Type B pancreatic cell (in vitro differentiated cells): ENCODE measurements at regions not wholly inside any gene's neighbourhood (a gene's known extent, or its start where the extent isn't known, plus 50 kb on each side); places are given as distances from the start of the nearest gene placed in this dataset.

ENCODE experiments used
- DNase-seq: peaks from one replicate; pipeline ENCODE4 v3.0.0; 2021; ENCODE audit warnings: mixed read lengths; ENCODE audit not compliant: unreplicated experiment; ENCODE audit errors: extremely low spot score
- H3K27ac Mint-ChIP-seq: 2 replicates; pipeline ENCODE4 v1.8.0; 2021; ENCODE audit warnings: mild to moderate bottlenecking, mixed read lengths
- H3K27me3 Mint-ChIP-seq: 2 replicates; pipeline ENCODE4 v1.8.0; 2021; ENCODE audit warnings: mixed read lengths
- H3K36me3 Mint-ChIP-seq: 2 replicates; pipeline ENCODE4 v1.8.0; 2021; ENCODE audit warnings: mixed read lengths
- H3K4me1 Mint-ChIP-seq: one replicate; pipeline ENCODE4 v1.8.0; 2021; ENCODE audit warnings: mixed read lengths; ENCODE audit not compliant: unreplicated experiment
- H3K4me3 Mint-ChIP-seq: 2 replicates; pipeline ENCODE4 v1.8.0; 2021; ENCODE audit warnings: mild to moderate bottlenecking, mixed read lengths
- H3K9me3 Mint-ChIP-seq: 2 replicates; pipeline ENCODE4 v1.8.0; 2021; ENCODE audit warnings: mixed read lengths
- CTCF ChIP-seq: fragments of 200-600 bp; sonication (generic); conservative IDR thresholded peaks from 2 replicates; pipeline ENCODE4 v1.5.0; 2021; ENCODE audit warnings: antibody characterized with exemption, mild to moderate bottlenecking

GRCh38 chr20:60974441-60974945 is 277.6 kb upstream of the CDH4 start:
- H3K4me1 Mint-ChIP-seq, result no peaks in the 10 kb centered on the region
- no peak for TF ChIP-seq CTCF
- no peak overlapping the region for H3K4me3 Mint-ChIP-seq
- H3K27ac Mint-ChIP-seq, result no peak overlapping the region
- H3K9me3 Mint-ChIP-seq, result no peaks in the 10 kb centered on the region
- peaks cover 12% of the 10 kb centered on the region for H3K27me3 Mint-ChIP-seq
- no peaks in the 10 kb centered on the region for H3K36me3 Mint-ChIP-seq
- DNase-seq, result no peak

GRCh38 chr20:60976139-60976538 is 275.9 kb upstream of the CDH4 start:
- Mint-ChIP-seq H3K27me3 (peaks cover 12% of the 10 kb centered on the region), H3K9me3 (peaks cover 9% of the 10 kb centered on the region), H3K4me1 (no peaks in the 10 kb centered on the region), H3K27ac (no peak overlapping the region), H3K4me3 (no peak overlapping the region), H3K36me3 (no peaks in the 10 kb centered on the region)
- no peak for TF ChIP-seq CTCF
- no peak for DNase-seq

GRCh38 chr20:60976913-60977312 is 275.1 kb upstream of the CDH4 start:
- Mint-ChIP-seq H3K27me3 (peaks cover 7% of the 10 kb centered on the region), H3K9me3 (peaks cover 9% of the 10 kb centered on the region), H3K36me3 (no peaks in the 10 kb centered on the region), H3K4me3 (no peak overlapping the region), H3K27ac (no peak overlapping the region), H3K4me1 (no peaks in the 10 kb centered on the region)
- DNase-seq, result no peak
- peak; percentile 38 for TF ChIP-seq CTCF

GRCh38 chr20:60977901-60978300 is 274.2 kb upstream of the CDH4 start:
- DNase-seq, result no peak
- no peak overlapping the region for H3K4me3 Mint-ChIP-seq
- peaks cover 9% of the 10 kb centered on the region for H3K9me3 Mint-ChIP-seq
- H3K27ac Mint-ChIP-seq, result no peak overlapping the region
- no peaks in the 10 kb centered on the region for H3K36me3 Mint-ChIP-seq
- H3K4me1 Mint-ChIP-seq, result no peaks in the 10 kb centered on the region
- H3K27me3 Mint-ChIP-seq, result peaks cover 11% of the 10 kb centered on the region
- no peak for TF ChIP-seq CTCF

GRCh38 chr20:60984666-60985065 is 267.4 kb upstream of the CDH4 start:
- Mint-ChIP-seq H3K36me3 (no peaks in the 10 kb centered on the region), H3K4me1 (no peaks in the 10 kb centered on the region), H3K9me3 (peaks cover 9% of the 10 kb centered on the region), H3K27ac (no peak overlapping the region), H3K4me3 (no peak overlapping the region), H3K27me3 (peaks cover 26% of the 10 kb centered on the region)
- DNase-seq, result no peak
- TF ChIP-seq CTCF, result no peak

GRCh38 chr20:60986506-60987156 is 265.4 kb upstream of the CDH4 start:
- no peaks in the 10 kb centered on the region for H3K36me3 Mint-ChIP-seq
- peaks cover 31% of the 10 kb centered on the region for H3K27me3 Mint-ChIP-seq
- no peaks in the 10 kb centered on the region for H3K4me1 Mint-ChIP-seq
- no peak overlapping the region for H3K4me3 Mint-ChIP-seq
- no peak for TF ChIP-seq CTCF
- no peak for DNase-seq
- H3K27ac Mint-ChIP-seq, result no peak overlapping the region
- H3K9me3 Mint-ChIP-seq, result no peaks in the 10 kb centered on the region
